ENCODE measurements at regions not wholly inside any gene's neighbourhood (a gene's known extent, or its start where the extent isn't known, plus 50 kb on each side); places are given as distances from the start of the nearest gene placed in this dataset.

- Histone ChIP-seq H4K20me1 (ENCODE audit: insufficient read depth, low read length) (no peaks in the 10 kb centered on the region), H3K4ac (ENCODE audit: low read depth, low read length) (no peak overlapping the region), H3K36me3 (ENCODE audit: control insufficient read depth, insufficient read depth, low read length) (no peaks in the 10 kb centered on the region), H3K4me1 (ENCODE audit: control insufficient read depth, insufficient read depth, low read length) (0 out of 2 replicates have a peak, but pooled peaks cover 1% of the 10 kb centered on the region), H2AK9ac (replicated peaks; ENCODE audit: low read depth, low read length, poor library complexity) (no peak overlapping the region), H2BK120ac (ENCODE audit: low read depth, low read length) (no peak overlapping the region), H2BK20ac (ENCODE audit: low read depth, low read length) (no peak overlapping the region), H3K23ac (ENCODE audit: low read depth, low read length) (no peak overlapping the region), H3K4me2 (ENCODE audit: low read depth, low read length) (no peak overlapping the region), H4K5ac (ENCODE audit: low read depth, low read length) (no peak overlapping the region), H4K8ac (ENCODE audit: low read depth in 2 of 2, low read length in 2 of 2) (no peak overlapping the region), H3K4me3 (ENCODE audit: insufficient read depth, low read depth, low read length) (no peak overlapping the region), H4K91ac (ENCODE audit: insufficient read depth, low read depth, low read length) (no peak overlapping the region), H3K18ac (ENCODE audit: low read depth, low read length) (no peak overlapping the region), H2BK15ac (ENCODE audit: low read depth, low read length) (no peak overlapping the region), H2AK5ac (ENCODE audit: low read depth, low read length) (no peak overlapping the region), H3K56ac (ENCODE audit: extremely low read depth, insufficient read depth, low read length) (no peak overlapping the region), H2AFZ (replicated peaks; ENCODE audit: low read length, poor library complexity) (no peak overlapping the region), H3K27ac (ENCODE audit: insufficient read depth, low read length) (no peak overlapping the region), H3K79me1 (ENCODE audit: low read depth in 1 of 2, low read length in 2 of 2) (no peaks in the 10 kb centered on the region), H3K9me1 (ENCODE audit: insufficient read depth, low read length) (no peaks in the 10 kb centered on the region), H3K9ac (ENCODE audit: low read depth, low read length) (no peak overlapping the region), H3K14ac (replicated peaks; ENCODE audit: low read depth, low read length) (no peak overlapping the region), H2BK5ac (ENCODE audit: low read depth, low read length, poor library complexity, severe bottlenecking) (no peak overlapping the region), H3K27me3 (ENCODE audit: control insufficient read depth, insufficient read depth, low read length) (peaks cover 3% of the 10 kb centered on the region; the same call in 1 of the 2 replicates), H3K9me3 (ENCODE audit: control insufficient read depth, insufficient read depth, low read length) (no peaks in the 10 kb centered on the region)
- in situ Hi-C loops (cut with MboI; ENCODE audit: low sequenced_read_pairs), result no loop called here
- no CpG with 5 or more reads among the region's 2 CpGs for WGBS, 2 experiments (ENCODE audit: extremely low coverage in 2 of 2, insufficient read length in 1 of 2)
- dilution Hi-C loops (cut with HindIII; ENCODE audit: low sequenced_read_pairs, unreplicated experiment), result no loop called here
- intact Hi-C loops (cut with micrococcal nuclease), result no loop called here
- ChIA-PET POLR2A (ENCODE audit: unreplicated experiment) (no interaction called here), CTCF (no interaction called here)
- BruUV-seq (replicated peaks), result no TSS peak
- DNase-seq (no peak), ATAC-seq (ENCODE audit: low read depth) (no peak)
- TF ChIP-seq CEBPB (IDR thresholded peaks at IDR 0.05; ENCODE audit: low read depth, low read length), result no peak
- TF ChIP-seq CHD1 (IDR thresholded peaks at IDR 0.05; ENCODE audit: low read depth, low read length), result no peak
- no peak for TF ChIP-seq FOS (IDR thresholded peaks at IDR 0.05; ENCODE audit: low read depth, low read length)
Observed at GRCh38 chr7:121517591-121517990, 121.5 kb upstream of the FAM3C start.

All from IMR-90 (cell line).